CD14-positive monocyte (primary cell): ENCODE measurements at regions not wholly inside any gene's neighbourhood (a gene's known extent, or its start where the extent isn't known, plus 50 kb on each side); places are given as distances from the start of the nearest gene placed in this dataset.

Experiments
- DNase-seq, 3 donors: peaks; one replicate each; pipeline ENCODE4 v3.0.0-alpha.2; 2011 to 2022
- H2AFZ ChIP-seq: 2 replicates; pipeline ENCODE4 v1.6.0; 2012; ENCODE audit warnings: mild to moderate bottlenecking, low read depth, low read length, inconsistent platforms; ENCODE audit not compliant: insufficient read depth, poor library complexity, severe bottlenecking
- H3K27ac ChIP-seq, 2 donors: 1 replicate in 1 of 2; 2 replicates in 1 of 2; pipeline ENCODE4 v1.5.1; 2012 to 2013; ENCODE audit warnings: low read length in 2 of 2, control low read depth in 1 of 2, inconsistent platforms in 1 of 2, low read depth in 1 of 2, mild to moderate bottlenecking in 1 of 2
- H3K27me3 ChIP-seq, 2 donors: one replicate each; pipeline versions ENCODE4 v1.6.0 to v1.6.1; 2011 to 2013; ENCODE audit warnings: low read length in 2 of 2; ENCODE audit not compliant: control insufficient read depth in 2 of 2, insufficient read depth in 2 of 2
- H3K36me3 ChIP-seq, 2 donors: replicated peaks in 1 of 2; 1 replicate in 1 of 2; 2 replicates in 1 of 2; pipeline versions ENCODE4 v1.5.1 to v1.6.1; 2012 to 2013; ENCODE audit warnings: low read length in 2 of 2, control low read depth in 1 of 2, inconsistent platforms in 1 of 2, mild to moderate bottlenecking in 1 of 2; ENCODE audit not compliant: insufficient read depth in 2 of 2, control insufficient read depth in 1 of 2
- H3K4me1 ChIP-seq, 2 donors: 1 replicate in 1 of 2; 2 replicates in 1 of 2; pipeline versions ENCODE4 v1.5.1 to v1.6.1; 2012 to 2013; ENCODE audit warnings: low read length in 2 of 2, control low read depth in 1 of 2, inconsistent platforms in 1 of 2, mild to moderate bottlenecking in 1 of 2, moderate library complexity in 1 of 2; ENCODE audit not compliant: insufficient read depth in 2 of 2, control insufficient read depth in 1 of 2
- H3K4me2 ChIP-seq: replicated peaks from 2 replicates; pipeline ENCODE3; 2012; ENCODE audit warnings: low read length, moderate library complexity, mild to moderate bottlenecking; ENCODE audit not compliant: poor library complexity, severe bottlenecking; ENCODE audit errors: extremely low read depth
- H3K4me3 ChIP-seq, 3 experiments: fragments of 200-600 bp in 1 of 3; sonication (generic) in 1 of 3; replicated peaks in 1 of 3; 1 replicate in 2 of 3; 2 replicates in 1 of 3; pipeline ENCODE4 v1.5.1; 2011 to 2013; ENCODE audit warnings: low read length in 3 of 3, mild to moderate bottlenecking in 3 of 3, control low read depth in 2 of 3, low read depth in 2 of 3, inconsistent platforms in 1 of 3, moderate library complexity in 1 of 3
- H3K79me2 ChIP-seq: 2 replicates; pipeline ENCODE4 v1.6.0; 2012; ENCODE audit warnings: mild to moderate bottlenecking, control low read depth, inconsistent platforms, low read length, moderate library complexity; ENCODE audit not compliant: insufficient read depth
- H3K9ac ChIP-seq: 2 replicates; pipeline ENCODE4 v1.6.0; 2017; ENCODE audit warnings: low read length, mild to moderate bottlenecking; ENCODE audit not compliant: insufficient read depth, poor library complexity, severe bottlenecking
- H3K9me3 ChIP-seq, 2 donors: replicated peaks in 1 of 2; 1 replicate in 1 of 2; 2 replicates in 1 of 2; pipeline versions ENCODE4 v1.5.1 to v1.6.1; 2012 to 2013; ENCODE audit warnings: low read length in 2 of 2, control low read depth in 1 of 2; ENCODE audit not compliant: control insufficient read depth in 1 of 2, insufficient read depth in 1 of 2
- H4K20me1 ChIP-seq: 2 replicates; pipeline ENCODE4 v1.6.0; 2012; ENCODE audit warnings: mild to moderate bottlenecking, low read length, control low read depth, moderate library complexity; ENCODE audit not compliant: insufficient read depth
- H3K27ac Mint-ChIP-seq, 7 donors: one replicate each; pipeline ENCODE4 v1.8.0; 2020; ENCODE audit warnings: mild to moderate bottlenecking in 7 of 7, mixed read lengths in 7 of 7, moderate library complexity in 6 of 7, inconsistent platforms in 2 of 7
- H3K27me3 Mint-ChIP-seq, 3 donors: one replicate each; pipeline ENCODE4 v1.8.0; 2021 to 2022; ENCODE audit warnings: low read depth in 3 of 3, mild to moderate bottlenecking in 3 of 3, mixed read lengths in 3 of 3, moderate library complexity in 3 of 3, inconsistent platforms in 1 of 3
- H3K36me3 Mint-ChIP-seq, 2 donors: one replicate each; pipeline ENCODE4 v1.8.0; 2020; ENCODE audit warnings: mixed read lengths in 2 of 2, inconsistent platforms in 1 of 2, mild to moderate bottlenecking in 1 of 2
- H3K4me1 Mint-ChIP-seq: one replicate; pipeline ENCODE4 v1.8.0; 2020; ENCODE audit warnings: mild to moderate bottlenecking, mixed read lengths
- H3K4me3 Mint-ChIP-seq, 2 donors: one replicate each; pipeline ENCODE4 v1.8.0; 2020; ENCODE audit warnings: mild to moderate bottlenecking in 2 of 2, mixed read lengths in 2 of 2, moderate library complexity in 1 of 2
- H3K9me3 Mint-ChIP-seq, 7 donors: one replicate each; pipeline ENCODE4 v1.8.0; 2020 to 2022; ENCODE audit warnings: mixed read lengths in 7 of 7, mild to moderate bottlenecking in 6 of 7, moderate library complexity in 6 of 7, inconsistent platforms in 2 of 7
- WGBS: methylation state at CpG from one replicate; pipeline ENCODE4 v1.1.5; 2013; ENCODE audit warnings: missing lambda C conversion rate; ENCODE audit not compliant: insufficient coverage; 5-methylcytosine and 5-hydroxymethylcytosine counted together
- intact Hi-C, 2 donors: fragments of 100-400 bp; cut with micrococcal nuclease; formaldehyde crosslinking; loops; one replicate each; pipeline versions ENCODE4 v1.15.0 to v1.15.1; 2023
- TF ChIP-seq, protein P1 (sequence below): fragments of 200-600 bp; IDR thresholded peaks from one replicate; pipeline ENCODE4 v1.8.0; 2022; ENCODE audit warnings: antibody characterized with exemption, mild to moderate bottlenecking

DNA sequence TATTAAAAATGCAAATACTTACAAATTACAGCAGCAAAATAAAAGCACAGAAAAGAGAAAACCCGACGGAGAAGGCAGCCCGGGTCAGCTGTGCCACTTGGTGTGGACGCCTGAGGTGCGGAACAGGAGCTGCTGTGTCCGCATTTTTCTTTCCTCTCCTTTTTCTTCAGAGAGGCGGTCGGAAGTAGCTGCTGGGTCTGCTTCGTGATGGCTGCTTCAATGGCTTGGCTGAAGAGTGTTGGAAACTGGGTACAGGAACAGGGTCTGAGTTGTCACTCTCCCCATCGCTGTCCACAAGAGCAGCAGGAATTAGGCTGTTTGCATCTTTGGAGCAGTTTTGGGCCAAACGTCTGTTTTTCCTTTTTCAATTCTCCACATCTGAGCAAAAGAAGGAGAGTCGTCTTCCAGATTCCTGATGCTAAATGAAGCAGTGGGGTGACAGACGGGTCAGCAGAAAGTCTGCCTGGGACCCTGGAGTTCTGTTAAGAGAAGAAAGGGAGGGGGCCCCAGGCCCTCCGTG is 53.5 kb upstream of the ARL8B start:
- TF ChIP-seq, protein P1, sequence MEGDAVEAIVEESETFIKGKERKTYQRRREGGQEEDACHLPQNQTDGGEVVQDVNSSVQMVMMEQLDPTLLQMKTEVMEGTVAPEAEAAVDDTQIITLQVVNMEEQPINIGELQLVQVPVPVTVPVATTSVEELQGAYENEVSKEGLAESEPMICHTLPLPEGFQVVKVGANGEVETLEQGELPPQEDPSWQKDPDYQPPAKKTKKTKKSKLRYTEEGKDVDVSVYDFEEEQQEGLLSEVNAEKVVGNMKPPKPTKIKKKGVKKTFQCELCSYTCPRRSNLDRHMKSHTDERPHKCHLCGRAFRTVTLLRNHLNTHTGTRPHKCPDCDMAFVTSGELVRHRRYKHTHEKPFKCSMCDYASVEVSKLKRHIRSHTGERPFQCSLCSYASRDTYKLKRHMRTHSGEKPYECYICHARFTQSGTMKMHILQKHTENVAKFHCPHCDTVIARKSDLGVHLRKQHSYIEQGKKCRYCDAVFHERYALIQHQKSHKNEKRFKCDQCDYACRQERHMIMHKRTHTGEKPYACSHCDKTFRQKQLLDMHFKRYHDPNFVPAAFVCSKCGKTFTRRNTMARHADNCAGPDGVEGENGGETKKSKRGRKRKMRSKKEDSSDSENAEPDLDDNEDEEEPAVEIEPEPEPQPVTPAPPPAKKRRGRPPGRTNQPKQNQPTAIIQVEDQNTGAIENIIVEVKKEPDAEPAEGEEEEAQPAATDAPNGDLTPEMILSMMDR = no peak
- Histone ChIP-seq H4K20me1 (no peaks in the 10 kb centered on the region), H3K4me3 (no peak overlapping the region), H3K27ac (no peak overlapping the region), H3K9me3 (no peaks in the 10 kb centered on the region), H3K27me3 (no peaks in the 10 kb centered on the region), H3K4me1 (no peaks in the 10 kb centered on the region), H3K79me2 (no peaks in the 10 kb centered on the region), H3K4me2 (no peak overlapping the region), H2AFZ (no peak overlapping the region), H3K9ac (no peak overlapping the region), H3K36me3 (no peaks in the 10 kb centered on the region)
- H3K9me3 Mint-ChIP-seq = no peaks in the 10 kb centered on the region
- no peak overlapping the region for H3K27ac Mint-ChIP-seq
- no peak overlapping the region for H3K4me3 Mint-ChIP-seq
- intact Hi-C loops = no loop called here
- H3K27me3 Mint-ChIP-seq = peaks cover 1 to 4% (median 2%) of the 10 kb centered on the region in 3 donors
- 94% methylated on average over 7 of the region's 14 CpGs for WGBS
- peaks cover 5% of the 10 kb centered on the region for H3K4me1 Mint-ChIP-seq
- no peaks in the 10 kb centered on the region for H3K36me3 Mint-ChIP-seq
- no peak for DNase-seq

DNA sequence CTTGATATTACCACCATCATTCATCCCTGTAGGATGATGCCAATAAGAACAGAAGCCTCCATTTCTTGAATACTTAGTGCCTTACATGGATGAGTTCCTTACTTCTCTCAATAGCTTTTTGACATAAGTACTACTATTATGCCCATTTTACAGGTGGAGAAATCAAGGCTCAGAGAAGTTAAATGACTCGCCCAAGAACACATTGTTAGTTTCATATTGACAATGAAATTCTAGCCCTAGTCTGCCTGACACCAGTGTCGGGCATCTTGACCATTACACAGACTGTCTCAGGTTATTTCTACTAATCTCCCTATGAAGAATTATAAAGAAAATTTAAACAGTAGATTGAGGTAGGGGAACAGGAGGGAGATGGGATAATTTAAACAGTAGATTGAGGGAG is 52.5 kb upstream of the ARL8B start:
- Histone ChIP-seq H3K4me2 (no peak overlapping the region), H2AFZ (no peak overlapping the region)

More for the DNA sequence above, 52.5 kb upstream of the ARL8B start:
- Histone ChIP-seq H3K79me2 (no peaks in the 10 kb centered on the region), H3K9me3 (no peaks in the 10 kb centered on the region), H3K4me3 (no peak overlapping the region), H3K4me1 (no peaks in the 10 kb centered on the region), H3K9ac (no peak overlapping the region), H3K27ac (no peak overlapping the region), H3K27me3 (no peaks in the 10 kb centered on the region), H4K20me1 (no peaks in the 10 kb centered on the region), H3K36me3 (no peaks in the 10 kb centered on the region)
- WGBS = no CpG with 5 or more reads among the region's 2 CpGs
- Mint-ChIP-seq H3K36me3 (no peaks in the 10 kb centered on the region), H3K4me1 (peaks cover 5% of the 10 kb centered on the region), H3K9me3 (no peaks in the 10 kb centered on the region), H3K27ac (no peak overlapping the region), H3K4me3 (no peak overlapping the region), H3K27me3 (peaks cover 0 to 4% (median 2%) of the 10 kb centered on the region in 3 donors)
- TF ChIP-seq, protein P1 = no peak
- intact Hi-C loops = no loop called here
- DNase-seq = no peak
